IMR-90 (cell line): ENCODE measurements at regions not wholly inside any gene's neighbourhood (a gene's known extent, or its start where the extent isn't known, plus 50 kb on each side); places are given as distances from the start of the nearest gene placed in this dataset.

Source experiments
- ATAC-seq: fragments of 200-7000 bp; cut with Tn5 transposase; 2 replicates; pipeline ENCODE4 v1.9.1; 2020; ENCODE audit warnings: low read depth, mild to moderate bottlenecking, moderate library complexity
- BruUV-seq: library from RNA; stranded (reverse); fragments of 400-500 nt; replicated peaks from 2 replicates; lab custom pipeline; 2021; lab: Mats Ljungman, UMichigan
- CTCF ChIA-PET: fragments of 300-600 bp; formaldehyde crosslinking; extraction: SDS; loops from one replicate; lab custom pipeline; 2021; ENCODE audit warnings: antibody characterized with exemption; lab: Yijun Ruan, JAX
- POLR2A ChIA-PET: fragments of 300-600 bp; sonication (Branson Sonifier 250); formaldehyde crosslinking; loops from one replicate; lab custom pipeline; 2022; ENCODE audit warnings: antibody characterized with exemption; ENCODE audit not compliant: unreplicated experiment; lab: Charles Lee
- DNase-seq: peaks from one replicate; pipeline ENCODE4 v3.0.0; 2013
- H2AFZ ChIP-seq: replicated peaks from 2 replicates; pipeline ENCODE3; 2013; ENCODE audit warnings: low read length, mild to moderate bottlenecking; ENCODE audit not compliant: poor library complexity
- H2AK5ac ChIP-seq: 2 replicates; pipeline ENCODE4 v1.6.1; 2013; ENCODE audit warnings: low read depth, low read length, inconsistent platforms
- H2AK9ac ChIP-seq: replicated peaks from 2 replicates; pipeline ENCODE3; 2013; ENCODE audit warnings: mild to moderate bottlenecking, low read depth, low read length, moderate library complexity; ENCODE audit not compliant: poor library complexity
- H2BK120ac ChIP-seq: 2 replicates; pipeline ENCODE4 v1.6.1; 2013; ENCODE audit warnings: low read depth, low read length, inconsistent platforms
- H2BK15ac ChIP-seq: 3 replicates; pipeline ENCODE4 v1.6.1; 2013; ENCODE audit warnings: low read depth, low read length, inconsistent platforms
- H2BK20ac ChIP-seq: 2 replicates; pipeline ENCODE4 v1.6.1; 2013; ENCODE audit warnings: low read depth, mild to moderate bottlenecking, inconsistent platforms, low read length, moderate library complexity
- H2BK5ac ChIP-seq: 2 replicates; pipeline ENCODE4 v1.6.1; 2013; ENCODE audit warnings: mild to moderate bottlenecking, low read depth, low read length, inconsistent platforms; ENCODE audit not compliant: poor library complexity, severe bottlenecking
- H3K14ac ChIP-seq: replicated peaks from 2 replicates; pipeline ENCODE4 v1.6.1; 2013; ENCODE audit warnings: low read depth, low read length, inconsistent platforms
- H3K18ac ChIP-seq: 2 replicates; pipeline ENCODE4 v1.6.1; 2013; ENCODE audit warnings: low read depth, low read length, control low read depth
- H3K23ac ChIP-seq: 2 replicates; pipeline ENCODE4 v1.6.1; 2013; ENCODE audit warnings: low read depth, low read length, inconsistent platforms
- H3K27ac ChIP-seq: 2 replicates; pipeline ENCODE4 v1.5.1; 2013; ENCODE audit warnings: mild to moderate bottlenecking, control low read depth, low read length; ENCODE audit not compliant: insufficient read depth
- H3K27me3 ChIP-seq: 2 replicates; pipeline ENCODE4 v1.6.1; 2013; ENCODE audit warnings: low read length; ENCODE audit not compliant: control insufficient read depth, insufficient read depth
- H3K36me3 ChIP-seq: 2 replicates; pipeline ENCODE4 v1.6.1; 2013; ENCODE audit warnings: low read length, mixed read lengths; ENCODE audit not compliant: control insufficient read depth, insufficient read depth
- H3K4ac ChIP-seq: 2 replicates; pipeline ENCODE4 v1.6.1; 2013; ENCODE audit warnings: low read depth, low read length, inconsistent platforms
- H3K4me1 ChIP-seq: 2 replicates; pipeline ENCODE4 v1.6.1; 2013; ENCODE audit warnings: low read length, mixed read lengths; ENCODE audit not compliant: control insufficient read depth, insufficient read depth
- H3K4me2 ChIP-seq: 2 replicates; pipeline ENCODE4 v1.6.1; 2013; ENCODE audit warnings: low read depth, mild to moderate bottlenecking, control low read depth, low read length, moderate library complexity
- H3K4me3 ChIP-seq: 2 replicates; pipeline ENCODE4 v1.5.1; 2013; ENCODE audit warnings: low read depth, mild to moderate bottlenecking, control low read depth, low read length, moderate library complexity; ENCODE audit not compliant: insufficient read depth
- H3K56ac ChIP-seq: 2 replicates; pipeline ENCODE4 v1.6.1; 2013; ENCODE audit warnings: low read length, inconsistent platforms; ENCODE audit not compliant: insufficient read depth; ENCODE audit errors: extremely low read depth
- H3K79me1 ChIP-seq, 2 experiments: 2 replicates each; pipeline ENCODE4 v1.6.1; 2013; ENCODE audit warnings: low read length in 2 of 2, inconsistent platforms in 1 of 2, low read depth in 1 of 2
- H3K9ac ChIP-seq: 2 replicates; pipeline ENCODE4 v1.6.1; 2013; ENCODE audit warnings: low read depth, low read length, control low read depth
- H3K9me1 ChIP-seq: 2 replicates; pipeline ENCODE4 v1.6.1; 2013; ENCODE audit warnings: low read length, inconsistent platforms; ENCODE audit not compliant: insufficient read depth
- H3K9me3 ChIP-seq: 2 replicates; pipeline ENCODE4 v1.6.1; 2013; ENCODE audit warnings: low read length; ENCODE audit not compliant: control insufficient read depth, insufficient read depth
- H4K20me1 ChIP-seq: 2 replicates; pipeline ENCODE4 v1.6.1; 2013; ENCODE audit warnings: low read length, inconsistent platforms; ENCODE audit not compliant: insufficient read depth
- H4K5ac ChIP-seq: 2 replicates; pipeline ENCODE4 v1.6.1; 2013; ENCODE audit warnings: mild to moderate bottlenecking, low read depth, low read length, control low read depth
- H4K8ac ChIP-seq, 2 experiments: 2 replicates each; pipeline ENCODE4 v1.6.1; 2013; ENCODE audit warnings: low read depth in 2 of 2, low read length in 2 of 2, control low read depth in 1 of 2, inconsistent platforms in 1 of 2
- H4K91ac ChIP-seq: 2 replicates; pipeline ENCODE4 v1.6.1; 2013; ENCODE audit warnings: low read depth, low read length, inconsistent platforms; ENCODE audit not compliant: insufficient read depth
- BHLHE40 ChIP-seq: fragments of 150-350 bp; IDR thresholded peaks from 2 replicates; pipeline ENCODE4 v1.6.1; 2016; ENCODE audit warnings: mild to moderate bottlenecking, low read depth, low read length
- CEBPB ChIP-seq: IDR thresholded peaks from 2 replicates; pipeline ENCODE4 v1.6.1; 2012; ENCODE audit warnings: low read depth, low read length, improper control_type of control experiment
- CHD1 ChIP-seq: IDR thresholded peaks from 2 replicates; pipeline ENCODE4 v1.6.1; 2012; ENCODE audit warnings: low read depth, low read length, improper control_type of control experiment
- FOS ChIP-seq: fragments of 150-350 bp; IDR thresholded peaks from 2 replicates; pipeline ENCODE4 v1.6.1; 2016; ENCODE audit warnings: low read depth, low read length
- MAFK ChIP-seq: IDR thresholded peaks from 2 replicates; pipeline ENCODE4 v1.6.1; 2012; ENCODE audit warnings: low read depth, low read length, improper control_type of control experiment
- MAZ ChIP-seq: IDR thresholded peaks from 2 replicates; pipeline ENCODE4 v1.6.1; 2012; ENCODE audit warnings: low read depth, mild to moderate bottlenecking, low read length, improper control_type of control experiment, moderate library complexity, borderline replicate concordance
- MXI1 ChIP-seq: IDR thresholded peaks from 2 replicates; pipeline ENCODE4 v1.6.1; 2012; ENCODE audit warnings: low read depth, mild to moderate bottlenecking, low read length, moderate library complexity, borderline replicate concordance
- NFE2L2 ChIP-seq: fragments of 150-350 bp; IDR thresholded peaks from 2 replicates; pipeline ENCODE4 v1.6.1; 2016; ENCODE audit warnings: low read depth, mild to moderate bottlenecking, low read length
- POLR2A ChIP-seq: IDR thresholded peaks from 2 replicates; pipeline ENCODE4 v1.6.1; 2012; ENCODE audit warnings: mild to moderate bottlenecking, low read depth, low read length
- RAD21 ChIP-seq: IDR thresholded peaks from 2 replicates; pipeline ENCODE4 v1.6.1; 2012; ENCODE audit warnings: low read length, improper control_type of control experiment
- RCOR1 ChIP-seq: IDR thresholded peaks from 2 replicates; pipeline ENCODE4 v1.6.1; 2012; ENCODE audit warnings: mild to moderate bottlenecking, low read length, improper control_type of control experiment; ENCODE audit not compliant: insufficient replicate concordance
- RFX5 ChIP-seq: IDR thresholded peaks from 2 replicates; pipeline ENCODE4 v1.8.0; 2012; ENCODE audit warnings: low read depth, mild to moderate bottlenecking, low read length, moderate library complexity
- SMC3 ChIP-seq: fragments of 150-350 bp; IDR thresholded peaks from 2 replicates; pipeline ENCODE4 v1.6.1; 2016; ENCODE audit warnings: low read depth, mild to moderate bottlenecking, antibody characterized with exemption, low read length, moderate library complexity
- WGBS, 2 experiments: methylation state at CpG; one replicate each; pipeline versions ENCODE4 v1.1.5 to v1.1.7; 2013; ENCODE audit warnings: missing lambda C conversion rate in 2 of 2; ENCODE audit not compliant: insufficient read length in 1 of 2; ENCODE audit errors: extremely low coverage in 2 of 2; 5-methylcytosine and 5-hydroxymethylcytosine counted together
- dilution Hi-C: fragments of 300-500 bp; cut with HindIII; formaldehyde crosslinking; loops from one replicate; pipeline ENCODE4 v1.14.3; 2018; ENCODE audit warnings: low sequenced_read_pairs; ENCODE audit not compliant: unreplicated experiment
- in situ Hi-C: fragments of 300-500 bp; cut with MboI; formaldehyde crosslinking; loops from 3 replicates; pipeline ENCODE4 v1.14.3; 2019; ENCODE audit warnings: low sequenced_read_pairs, inconsistent platforms, mixed read lengths
- intact Hi-C: fragments of 100-400 bp; cut with micrococcal nuclease; formaldehyde crosslinking; loops from 2 replicates; pipeline ENCODE4 v1.10.0; 2022
- TF ChIP-seq, protein P1 (sequence below): fragments of 150-350 bp; IDR thresholded peaks from 2 replicates; pipeline ENCODE4 v1.6.1; 2016; ENCODE audit warnings: low read depth, mild to moderate bottlenecking, low read length, moderate library complexity, borderline replicate concordance
- TF ChIP-seq, protein P2 (sequence below): fragments of 150-350 bp; IDR thresholded peaks from 2 replicates; pipeline ENCODE4 v1.6.1; 2017; ENCODE audit warnings: mild to moderate bottlenecking, antibody characterized with exemption, low read length, low read depth
- TF ChIP-seq, protein P3 (sequence below): conservative IDR thresholded peaks from 2 replicates; pipeline ENCODE4 v1.5.1; 2012; ENCODE audit warnings: mild to moderate bottlenecking, low read depth, low read length, improper control_type of control experiment

DNA sequence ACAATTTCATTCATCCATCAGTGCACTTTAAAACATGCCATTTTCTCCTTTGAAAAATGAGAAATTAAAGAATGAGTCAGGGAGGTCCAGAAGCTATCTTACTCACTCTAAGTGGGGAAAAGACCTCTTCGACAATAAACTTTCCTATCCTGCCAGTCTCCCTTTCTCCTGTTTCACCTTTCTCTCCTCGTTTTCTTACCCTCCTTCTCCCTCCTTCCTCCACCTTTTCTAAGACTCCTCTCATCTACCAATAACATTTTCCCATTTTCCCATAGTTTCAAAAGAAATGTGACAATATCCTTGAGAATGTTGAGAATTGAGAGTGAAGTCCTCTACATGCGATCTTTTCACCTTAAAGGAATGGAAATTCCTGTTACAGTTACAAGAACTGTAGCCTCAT is 450.5 kb upstream of the GRAMD2B start:
- Histone ChIP-seq H3K9me1 (no peaks in the 10 kb centered on the region), H3K4ac (no peak overlapping the region), H3K56ac (no peak overlapping the region), H3K4me2 (no peak overlapping the region), H4K20me1 (no peaks in the 10 kb centered on the region), H3K23ac (no peak overlapping the region), H2BK20ac (no peak overlapping the region), H3K27me3 (no peaks in the 10 kb centered on the region; the same call in 1 of the 2 replicates), H3K27ac (no peak overlapping the region), H2BK15ac (no peak overlapping the region), H2AK5ac (no peak overlapping the region), H3K36me3 (no peaks in the 10 kb centered on the region), H3K4me1 (no peaks in the 10 kb centered on the region), H3K18ac (no peak overlapping the region), H2AK9ac (no peak overlapping the region), H3K79me1 (no peaks in the 10 kb centered on the region), H3K14ac (no peak overlapping the region), H4K8ac (no peak overlapping the region), H2BK120ac (no peak overlapping the region), H3K9ac (no peak overlapping the region), H3K9me3 (no peaks in the 10 kb centered on the region), H2AFZ (no peak overlapping the region), H2BK5ac (no peak overlapping the region), H4K91ac (no peak overlapping the region), H4K5ac (no peak overlapping the region), H3K4me3 (no peak overlapping the region)
- POLR2A ChIA-PET: no interaction called here
- no peak for ATAC-seq
- no peak for TF ChIP-seq BHLHE40
- no peak for TF ChIP-seq RFX5
- no peak for TF ChIP-seq POLR2A
- TF ChIP-seq NFE2L2: no peak
- TF ChIP-seq CEBPB: no peak
- TF ChIP-seq, protein P1, sequence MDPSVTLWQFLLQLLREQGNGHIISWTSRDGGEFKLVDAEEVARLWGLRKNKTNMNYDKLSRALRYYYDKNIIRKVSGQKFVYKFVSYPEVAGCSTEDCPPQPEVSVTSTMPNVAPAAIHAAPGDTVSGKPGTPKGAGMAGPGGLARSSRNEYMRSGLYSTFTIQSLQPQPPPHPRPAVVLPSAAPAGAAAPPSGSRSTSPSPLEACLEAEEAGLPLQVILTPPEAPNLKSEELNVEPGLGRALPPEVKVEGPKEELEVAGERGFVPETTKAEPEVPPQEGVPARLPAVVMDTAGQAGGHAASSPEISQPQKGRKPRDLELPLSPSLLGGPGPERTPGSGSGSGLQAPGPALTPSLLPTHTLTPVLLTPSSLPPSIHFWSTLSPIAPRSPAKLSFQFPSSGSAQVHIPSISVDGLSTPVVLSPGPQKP: no peak
- no peak for TF ChIP-seq RAD21
- no peak for TF ChIP-seq MAFK
- no peak for TF ChIP-seq RCOR1
- TF ChIP-seq MXI1: no peak
- TF ChIP-seq CHD1: no peak
- TF ChIP-seq SMC3: no peak
- TF ChIP-seq MAZ: no peak
- TF ChIP-seq, protein P2, sequence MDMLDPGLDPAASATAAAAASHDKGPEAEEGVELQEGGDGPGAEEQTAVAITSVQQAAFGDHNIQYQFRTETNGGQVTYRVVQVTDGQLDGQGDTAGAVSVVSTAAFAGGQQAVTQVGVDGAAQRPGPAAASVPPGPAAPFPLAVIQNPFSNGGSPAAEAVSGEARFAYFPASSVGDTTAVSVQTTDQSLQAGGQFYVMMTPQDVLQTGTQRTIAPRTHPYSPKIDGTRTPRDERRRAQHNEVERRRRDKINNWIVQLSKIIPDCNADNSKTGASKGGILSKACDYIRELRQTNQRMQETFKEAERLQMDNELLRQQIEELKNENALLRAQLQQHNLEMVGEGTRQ: no peak
- TF ChIP-seq, protein P3, sequence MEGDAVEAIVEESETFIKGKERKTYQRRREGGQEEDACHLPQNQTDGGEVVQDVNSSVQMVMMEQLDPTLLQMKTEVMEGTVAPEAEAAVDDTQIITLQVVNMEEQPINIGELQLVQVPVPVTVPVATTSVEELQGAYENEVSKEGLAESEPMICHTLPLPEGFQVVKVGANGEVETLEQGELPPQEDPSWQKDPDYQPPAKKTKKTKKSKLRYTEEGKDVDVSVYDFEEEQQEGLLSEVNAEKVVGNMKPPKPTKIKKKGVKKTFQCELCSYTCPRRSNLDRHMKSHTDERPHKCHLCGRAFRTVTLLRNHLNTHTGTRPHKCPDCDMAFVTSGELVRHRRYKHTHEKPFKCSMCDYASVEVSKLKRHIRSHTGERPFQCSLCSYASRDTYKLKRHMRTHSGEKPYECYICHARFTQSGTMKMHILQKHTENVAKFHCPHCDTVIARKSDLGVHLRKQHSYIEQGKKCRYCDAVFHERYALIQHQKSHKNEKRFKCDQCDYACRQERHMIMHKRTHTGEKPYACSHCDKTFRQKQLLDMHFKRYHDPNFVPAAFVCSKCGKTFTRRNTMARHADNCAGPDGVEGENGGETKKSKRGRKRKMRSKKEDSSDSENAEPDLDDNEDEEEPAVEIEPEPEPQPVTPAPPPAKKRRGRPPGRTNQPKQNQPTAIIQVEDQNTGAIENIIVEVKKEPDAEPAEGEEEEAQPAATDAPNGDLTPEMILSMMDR: no peak
- TF ChIP-seq FOS: no peak
- dilution Hi-C loops: no loop called here
- intact Hi-C loops: no loop called here
- WGBS, 2 experiments: 60% methylated on average over 1 of the region's 3 CpGs; no CpG with 5 or more reads in 1 of the 2 experiments
- in situ Hi-C loops: no loop called here
- BruUV-seq: no TSS peak
- DNase-seq: no peak
- CTCF ChIA-PET: no interaction called here
